ENCODE measurements at regions not wholly inside any gene's neighbourhood (a gene's known extent, or its start where the extent isn't known, plus 50 kb on each side); places are given as distances from the start of the nearest gene placed in this dataset.

DNA sequence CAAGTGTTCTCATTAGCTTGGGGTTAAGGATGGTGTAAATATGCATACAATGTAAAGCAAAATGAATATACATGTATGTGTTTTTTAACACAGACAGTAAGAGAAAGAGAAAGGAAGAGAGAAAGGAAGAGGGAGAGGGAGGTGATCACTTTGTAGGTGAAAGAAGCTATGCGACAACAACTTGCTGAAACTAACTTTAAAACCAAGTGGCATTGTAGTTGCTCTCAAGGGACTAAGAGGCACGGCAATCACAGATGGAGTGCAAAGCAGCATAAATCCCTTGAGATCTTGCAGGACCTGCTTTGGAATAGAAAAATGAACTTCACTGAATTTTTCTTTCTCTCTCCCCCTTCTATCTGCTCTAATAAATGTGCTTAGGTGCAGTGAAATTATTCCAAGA lies 1665.0 kb upstream of the TENM3 start:
- TF ChIP-seq CTCF (IDR thresholded peaks at IDR 0.05; ENCODE audit: insufficient read depth, low read length) (no peak), GABPA (IDR thresholded peaks at IDR 0.05; ENCODE audit: low read depth) (no peak), POLR2AphosphoS5 (IDR thresholded peaks at IDR 0.05; ENCODE audit: low read depth) (no peak)

Measured in HL-60 (cell line).